NCI-H345 treated with DMSO at 0.1 percent for 48 hours (cell line): ENCODE measurements at regions not wholly inside any gene's neighbourhood (a gene's known extent, or its start where the extent isn't known, plus 50 kb on each side); places are given as distances from the start of the nearest gene placed in this dataset.

Experiments
- DNase-seq: peaks from one replicate; lab custom pipeline; 2025; ENCODE audit not compliant: unreplicated experiment; lab: John Stamatoyannopoulos, UW

DNA sequence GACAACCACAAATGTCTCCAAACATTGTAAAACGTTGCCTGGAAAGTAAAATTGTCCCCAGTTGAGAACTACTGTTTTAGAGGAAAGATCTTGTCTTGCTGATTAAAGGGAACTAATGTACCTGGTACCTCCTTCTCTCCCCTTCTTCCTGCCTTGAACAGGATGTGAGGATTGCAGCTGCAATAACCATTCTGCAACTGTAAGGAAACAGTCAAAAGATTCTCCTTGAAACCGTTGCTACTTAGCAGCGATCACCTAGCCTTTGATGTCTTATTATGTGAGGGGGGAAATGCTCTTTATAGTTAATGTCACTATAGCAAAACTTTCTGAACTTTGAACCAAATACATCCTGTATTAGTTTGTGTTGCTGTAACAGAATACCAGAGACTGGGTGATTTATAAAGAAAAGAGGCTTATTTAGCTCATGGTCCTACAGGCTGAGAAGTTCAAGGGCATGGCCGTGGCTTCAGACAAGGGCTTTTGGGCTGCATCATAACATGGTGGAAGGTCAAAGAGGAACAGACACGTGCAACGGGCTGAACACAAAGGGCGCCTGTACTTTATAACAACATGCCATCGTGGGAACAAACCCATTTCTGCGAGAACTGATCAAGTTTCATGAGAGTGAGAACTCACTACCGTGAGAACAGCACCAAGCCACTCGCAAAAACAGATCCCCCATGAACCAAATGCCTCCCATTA is 54.2 kb upstream of the PARD3 start:
- no peak for DNase-seq

- no peak for DNase-seq
These were observed 53.5 kb upstream of the PARD3 start for GRCh38 chr10:34868589-34868988.

- no peak for DNase-seq
These were observed 51.8 kb upstream of the PARD3 start for GRCh38 chr10:34866848-34867247.
